ENCODE measurements at regions not wholly inside any gene's neighbourhood (a gene's known extent, or its start where the extent isn't known, plus 50 kb on each side); places are given as distances from the start of the nearest gene placed in this dataset.

DNA sequence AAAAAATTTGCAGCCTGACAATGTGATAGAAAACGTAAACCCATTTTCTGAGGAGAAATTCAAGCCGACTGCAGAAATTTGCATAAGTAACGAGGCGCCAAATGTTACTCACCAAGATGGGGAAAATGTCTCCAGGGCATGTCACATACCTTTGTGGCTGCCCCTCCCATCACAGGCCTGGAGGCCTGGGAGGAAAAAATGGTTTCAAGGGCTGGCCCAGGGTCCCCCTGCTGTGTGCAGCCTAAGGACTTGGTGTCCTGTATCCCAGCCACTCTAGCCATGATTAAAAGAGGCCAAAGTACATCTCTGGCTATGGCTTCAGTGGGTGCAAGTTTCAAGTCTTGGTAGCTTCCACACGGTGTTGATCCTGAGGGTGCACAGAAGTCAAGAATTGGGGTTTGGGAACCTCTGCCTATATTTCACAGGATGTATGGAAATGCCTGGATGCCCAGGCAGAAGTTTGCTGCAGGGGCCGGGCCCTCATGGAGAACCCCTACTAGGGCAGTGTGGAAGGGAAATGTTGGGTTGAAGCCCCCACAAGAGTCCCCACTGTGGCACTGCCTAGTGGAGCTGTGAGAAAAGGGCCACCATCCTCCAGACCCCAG lies 1842.3 kb downstream of the PCDH9 start:
- Histone ChIP-seq H3K36me3 (ENCODE audit: insufficient read depth, low read length) (no peaks in the 10 kb centered on the region), H3K79me2 (ENCODE audit: insufficient read depth, low read length) (no peaks in the 10 kb centered on the region), H3K27me3 (ENCODE audit: insufficient read depth, low read length) (no peaks in the 10 kb centered on the region), H3K4me3 (ENCODE audit: insufficient read depth, low read length) (no peak overlapping the region), H3K4me2 (ENCODE audit: insufficient read depth, low read length) (no peak overlapping the region), H4K20me1 (ENCODE audit: insufficient read depth, low read length) (no peaks in the 10 kb centered on the region), H3K27ac (ENCODE audit: low read depth, low read length) (no peak overlapping the region), H2AFZ (ENCODE audit: low read length) (no peak overlapping the region), H3K9me3 (ENCODE audit: low read depth, low read length) (no peaks in the 10 kb centered on the region), H3K4me1 (ENCODE audit: insufficient read depth, low read length) (no peaks in the 10 kb centered on the region)
- DNase-seq (ENCODE audit: insufficient read length, low spot score, missing footprints), result no peak
- TF ChIP-seq, protein P1, sequence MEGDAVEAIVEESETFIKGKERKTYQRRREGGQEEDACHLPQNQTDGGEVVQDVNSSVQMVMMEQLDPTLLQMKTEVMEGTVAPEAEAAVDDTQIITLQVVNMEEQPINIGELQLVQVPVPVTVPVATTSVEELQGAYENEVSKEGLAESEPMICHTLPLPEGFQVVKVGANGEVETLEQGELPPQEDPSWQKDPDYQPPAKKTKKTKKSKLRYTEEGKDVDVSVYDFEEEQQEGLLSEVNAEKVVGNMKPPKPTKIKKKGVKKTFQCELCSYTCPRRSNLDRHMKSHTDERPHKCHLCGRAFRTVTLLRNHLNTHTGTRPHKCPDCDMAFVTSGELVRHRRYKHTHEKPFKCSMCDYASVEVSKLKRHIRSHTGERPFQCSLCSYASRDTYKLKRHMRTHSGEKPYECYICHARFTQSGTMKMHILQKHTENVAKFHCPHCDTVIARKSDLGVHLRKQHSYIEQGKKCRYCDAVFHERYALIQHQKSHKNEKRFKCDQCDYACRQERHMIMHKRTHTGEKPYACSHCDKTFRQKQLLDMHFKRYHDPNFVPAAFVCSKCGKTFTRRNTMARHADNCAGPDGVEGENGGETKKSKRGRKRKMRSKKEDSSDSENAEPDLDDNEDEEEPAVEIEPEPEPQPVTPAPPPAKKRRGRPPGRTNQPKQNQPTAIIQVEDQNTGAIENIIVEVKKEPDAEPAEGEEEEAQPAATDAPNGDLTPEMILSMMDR (IDR thresholded peaks at IDR 0.05; ENCODE audit: extremely low read depth, low read depth, low read length), result no peak

DNA sequence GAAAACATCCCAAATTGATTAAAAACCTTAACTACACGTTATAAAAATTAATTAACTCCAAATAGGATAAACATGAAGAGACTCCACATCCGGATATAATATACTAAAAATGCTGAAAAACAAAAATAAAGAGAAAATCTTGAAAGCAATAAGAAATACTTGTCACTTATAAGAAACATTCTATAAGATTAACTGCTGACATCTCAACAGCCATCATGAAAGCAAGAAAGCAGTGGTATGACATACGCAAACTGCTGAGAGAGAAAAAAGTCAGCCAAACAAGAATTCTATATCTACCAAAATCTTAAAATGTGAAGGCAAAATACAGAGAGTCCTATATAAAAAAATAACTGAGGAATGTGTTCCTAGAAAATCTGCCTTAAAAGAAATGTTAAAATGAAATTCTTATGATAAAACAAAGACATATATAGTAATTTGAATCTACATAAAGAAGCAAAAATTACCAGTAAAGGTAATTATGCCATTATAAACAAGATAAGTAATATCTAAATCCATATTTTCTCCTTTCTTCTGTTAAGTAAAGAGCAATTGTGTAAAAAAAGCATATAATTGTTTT lies 1851.1 kb downstream of the PCDH9 start:
- Histone ChIP-seq H4K20me1 (ENCODE audit: insufficient read depth, low read length) (no peaks in the 10 kb centered on the region), H3K4me2 (ENCODE audit: insufficient read depth, low read length) (no peak overlapping the region), H3K4me3 (ENCODE audit: insufficient read depth, low read length) (no peak overlapping the region), H3K9me3 (ENCODE audit: low read depth, low read length) (peaks cover 8% of the 10 kb centered on the region), H2AFZ (ENCODE audit: low read length) (no peak overlapping the region), H3K79me2 (ENCODE audit: insufficient read depth, low read length) (no peaks in the 10 kb centered on the region), H3K27ac (ENCODE audit: low read depth, low read length) (no peak overlapping the region), H3K27me3 (ENCODE audit: insufficient read depth, low read length) (no peaks in the 10 kb centered on the region), H3K36me3 (ENCODE audit: insufficient read depth, low read length) (no peaks in the 10 kb centered on the region), H3K4me1 (ENCODE audit: insufficient read depth, low read length) (no peaks in the 10 kb centered on the region)
- no peak for DNase-seq (ENCODE audit: insufficient read length, low spot score, missing footprints)
- TF ChIP-seq, protein P1 (IDR thresholded peaks at IDR 0.05; ENCODE audit: extremely low read depth, low read depth, low read length), result no peak

DNA sequence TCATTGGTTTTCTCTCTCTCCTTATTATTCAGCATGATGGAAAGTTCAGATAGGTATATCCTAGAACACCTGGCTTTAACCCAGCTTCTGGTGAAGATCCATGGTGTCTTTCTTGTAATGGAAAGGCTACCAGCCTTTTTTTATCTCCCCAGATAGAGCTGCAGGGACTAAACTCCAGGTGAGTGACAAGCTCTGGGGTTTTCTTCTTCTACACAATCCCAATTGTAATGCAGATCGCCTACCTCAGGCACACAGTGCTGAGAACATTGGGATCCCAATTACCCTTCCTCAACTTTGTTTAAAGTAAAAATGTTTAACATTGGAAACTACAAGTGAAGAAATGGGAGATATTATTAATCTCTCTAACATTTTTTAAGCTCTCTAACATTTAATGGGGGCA lies 1851.7 kb downstream of the PCDH9 start:
- Histone ChIP-seq H4K20me1 (ENCODE audit: insufficient read depth, low read length) (no peaks in the 10 kb centered on the region), H3K27me3 (ENCODE audit: insufficient read depth, low read length) (no peaks in the 10 kb centered on the region), H3K4me3 (ENCODE audit: insufficient read depth, low read length) (no peak overlapping the region), H2AFZ (ENCODE audit: low read length) (no peak overlapping the region), H3K36me3 (ENCODE audit: insufficient read depth, low read length) (no peaks in the 10 kb centered on the region), H3K4me1 (ENCODE audit: insufficient read depth, low read length) (no peaks in the 10 kb centered on the region), H3K27ac (ENCODE audit: low read depth, low read length) (no peak overlapping the region), H3K4me2 (ENCODE audit: insufficient read depth, low read length) (no peak overlapping the region), H3K79me2 (ENCODE audit: insufficient read depth, low read length) (no peaks in the 10 kb centered on the region), H3K9me3 (ENCODE audit: low read depth, low read length) (peaks cover 8% of the 10 kb centered on the region)
- TF ChIP-seq, protein P1 (IDR thresholded peaks at IDR 0.05; ENCODE audit: extremely low read depth, low read depth, low read length), result no peak
- DNase-seq (ENCODE audit: insufficient read length, low spot score, missing footprints), result no peak

DNA sequence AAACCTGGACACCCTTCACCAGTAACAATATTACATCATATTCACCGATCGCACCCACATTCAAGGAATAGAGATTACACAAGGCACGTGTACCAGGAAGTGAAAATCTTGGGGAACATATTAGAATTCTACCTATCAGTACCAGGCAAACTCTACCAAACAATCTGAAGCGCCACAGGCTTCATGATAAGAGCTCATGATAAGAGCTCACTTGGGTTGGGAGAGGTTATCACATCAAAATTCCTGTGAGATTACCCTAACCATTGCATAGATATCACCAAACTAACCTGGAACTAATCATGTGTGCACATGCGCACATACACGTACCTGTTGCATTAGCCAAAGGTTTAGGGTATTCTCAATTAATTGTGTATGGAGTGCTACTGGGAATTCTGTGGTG lies 1861.3 kb downstream of the PCDH9 start:
- Histone ChIP-seq H3K27me3 (ENCODE audit: insufficient read depth, low read length) (no peaks in the 10 kb centered on the region), H3K4me1 (ENCODE audit: insufficient read depth, low read length) (no peaks in the 10 kb centered on the region), H2AFZ (ENCODE audit: low read length) (no peak overlapping the region), H3K79me2 (ENCODE audit: insufficient read depth, low read length) (no peaks in the 10 kb centered on the region), H3K4me2 (ENCODE audit: insufficient read depth, low read length) (no peak overlapping the region), H4K20me1 (ENCODE audit: insufficient read depth, low read length) (no peaks in the 10 kb centered on the region), H3K4me3 (ENCODE audit: insufficient read depth, low read length) (no peak overlapping the region), H3K27ac (ENCODE audit: low read depth, low read length) (no peak overlapping the region), H3K9me3 (ENCODE audit: low read depth, low read length) (peaks cover 6% of the 10 kb centered on the region), H3K36me3 (ENCODE audit: insufficient read depth, low read length) (no peaks in the 10 kb centered on the region)
- TF ChIP-seq, protein P1 (IDR thresholded peaks at IDR 0.05; ENCODE audit: extremely low read depth, low read depth, low read length), result no peak
- DNase-seq (ENCODE audit: insufficient read length, low spot score, missing footprints), result no peak

All from osteoblast (primary cell).